Kidney (tissue), 13 donors: ENCODE measurements at regions not wholly inside any gene's neighbourhood (a gene's known extent, or its start where the extent isn't known, plus 50 kb on each side); places are given as distances from the start of the nearest gene placed in this dataset.

ENCODE experiments used
- DNase-seq, 5 donors: peaks; one replicate each; pipeline ENCODE4 v3.0.0-alpha.2; 2013 to 2020
- FAIRE-seq: peaks from 2 replicates; lab custom pipeline; 2012; peaks lifted over from hg19 to GRCh38; lab: Jason Lieb, UNC
- H3K27ac ChIP-seq, 2 donors: one replicate each; pipeline ENCODE4 v1.7.0; 2013; ENCODE audit warnings: low read depth in 2 of 2, low read length in 2 of 2, inconsistent platforms in 1 of 2
- H3K27me3 ChIP-seq: one replicate; pipeline ENCODE4 v1.7.1; 2013; ENCODE audit warnings: low read length, inconsistent platforms; ENCODE audit not compliant: control insufficient read depth, insufficient read depth
- H3K36me3 ChIP-seq, 3 donors: one replicate each; pipeline versions ENCODE4 v1.7.0 to v1.7.1; 2013; ENCODE audit warnings: low read length in 3 of 3, control low read depth in 1 of 3, inconsistent platforms in 1 of 3; ENCODE audit not compliant: insufficient read depth in 3 of 3, control insufficient read depth in 2 of 3
- H3K4me1 ChIP-seq, 3 donors: one replicate each; pipeline versions ENCODE4 v1.7.0 to v1.7.1; 2013; ENCODE audit warnings: low read length in 3 of 3, inconsistent platforms in 1 of 3, low read depth in 1 of 3; ENCODE audit not compliant: control insufficient read depth in 2 of 3, insufficient read depth in 2 of 3
- H3K4me3 ChIP-seq, 3 donors: one replicate each; pipeline versions ENCODE4 v1.7.0 to v1.8.1; 2013; ENCODE audit warnings: low read length in 3 of 3, control low read depth in 1 of 3, inconsistent platforms in 1 of 3
- H3K9ac ChIP-seq, 3 donors: one replicate each; pipeline versions ENCODE4 v1.7.0 to v1.7.1; 2013; ENCODE audit warnings: low read length in 3 of 3, control low read depth in 1 of 3, inconsistent platforms in 1 of 3
- H3K9me3 ChIP-seq, 3 donors: one replicate each; pipeline versions ENCODE4 v1.7.0 to v1.7.1; 2013; ENCODE audit warnings: low read length in 3 of 3, control low read depth in 1 of 3, inconsistent platforms in 1 of 3; ENCODE audit not compliant: control insufficient read depth in 2 of 3, insufficient read depth in 1 of 3
- CTCF ChIP-seq: IDR thresholded peaks from 3 replicates; pipeline ENCODE4 v1.5.1; 2012; ENCODE audit warnings: mild to moderate bottlenecking, moderate library complexity, borderline replicate concordance; ENCODE audit not compliant: insufficient read depth; ENCODE audit errors: extremely low read depth
- intact Hi-C: fragments of 100-400 bp; cut with DNase I; formaldehyde crosslinking; loops from one replicate; pipeline ENCODE4 v1.11.1; 2022
- donor health status: control.
- donor health status: control.
- donor health status: control.
- donor health status: control.
- donor health status: control.
- donor health status: DM: yes; HTN: yes; CAD: no.
- donor health status: Normal renal cell carcinoma (clear cell type).

- Histone ChIP-seq H3K9me3 (no peaks in the 10 kb centered on the region), H3K9ac (no peak overlapping the region), H3K27me3 (no peaks in the 10 kb centered on the region), H3K4me1 (no peaks in the 10 kb centered on the region), H3K27ac (no peak overlapping the region), H3K36me3 (no peaks in the 10 kb centered on the region), H3K4me3 (no peak overlapping the region)
- no peak for TF ChIP-seq CTCF
- DNase-seq (no peak), FAIRE-seq (no peak)
- intact Hi-C loops: no loop called here
Measured at GRCh38 chr11:97756571-97757335, 1264.0 kb upstream of the CNTN5 start.

- FAIRE-seq (peak; percentile 50), DNase-seq (no peak)
- Histone ChIP-seq H3K27ac (no peak overlapping the region), H3K4me3 (no peak overlapping the region), H3K27me3 (no peaks in the 10 kb centered on the region), H3K9ac (no peak overlapping the region), H3K9me3 (no peaks in the 10 kb centered on the region), H3K4me1 (no peaks in the 10 kb centered on the region), H3K36me3 (no peaks in the 10 kb centered on the region)
- TF ChIP-seq CTCF: no peak
- intact Hi-C loops: no loop called here
Measured at GRCh38 chr11:97761175-97761574, 1259.6 kb upstream of the CNTN5 start.

GRCh38 chr11:97764193-97764592, 1256.6 kb upstream of the CNTN5 start:
- H3K27me3 ChIP-seq: no peaks in the 10 kb centered on the region
- intact Hi-C loops: no loop called here
- H3K9ac ChIP-seq: no peak overlapping the region
- DNase-seq (no peak), FAIRE-seq (no peak)
- H3K4me1 ChIP-seq: no peaks in the 10 kb centered on the region
- H3K4me3 ChIP-seq: no peak overlapping the region
- no peak overlapping the region for H3K27ac ChIP-seq
- no peaks in the 10 kb centered on the region for H3K36me3 ChIP-seq
- no peak for TF ChIP-seq CTCF
- no peaks in the 10 kb centered on the region for H3K9me3 ChIP-seq
